Fibroblast of mammary gland (primary cell): ENCODE measurements at regions not wholly inside any gene's neighbourhood (a gene's known extent, or its start where the extent isn't known, plus 50 kb on each side); places are given as distances from the start of the nearest gene placed in this dataset.
"Not testable (repeated sequence)": the region's sequence is repeated elsewhere in the genome, so short reads cannot be mapped to it uniquely, and the experiment has no call there.

Experiments
- DNase-seq: peaks from one replicate; pipeline ENCODE4 v3.0.0-alpha.2; 2010; ENCODE audit warnings: low read depth
- H3K4me3 ChIP-seq: 2 replicates; pipeline ENCODE4 v1.5.1; 2011; ENCODE audit warnings: low read depth, mild to moderate bottlenecking, low read length, moderate library complexity; ENCODE audit not compliant: control insufficient read depth
- CTCF ChIP-seq: conservative IDR thresholded peaks from 2 replicates; pipeline ENCODE4 v1.5.1; 2011; ENCODE audit warnings: low read depth, low read length, inconsistent platforms; ENCODE audit not compliant: control insufficient read depth, insufficient read depth

DNA sequence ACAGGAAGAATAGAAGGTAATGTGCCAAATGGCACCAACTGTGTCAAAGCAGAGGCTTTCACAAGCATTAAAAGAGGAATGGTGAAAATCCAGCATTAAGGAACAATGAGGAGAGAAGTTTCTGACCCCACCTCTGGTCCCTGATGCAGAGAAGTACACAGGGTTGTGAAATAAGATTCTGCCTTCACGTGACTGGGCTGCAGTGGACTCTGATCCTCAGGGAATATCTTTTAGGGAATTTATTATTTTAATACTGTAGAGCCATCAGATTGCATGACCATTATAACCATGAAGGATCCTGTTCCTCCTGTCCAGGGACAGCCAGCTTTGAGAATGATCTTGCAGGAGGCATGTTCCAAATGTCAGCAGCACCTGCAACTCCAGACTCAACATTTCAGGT, 74.4 kb upstream of the FAR1 start:
- DNase-seq = no peak
- no peak for TF ChIP-seq CTCF
- no peak overlapping the region for H3K4me3 ChIP-seq

DNA sequence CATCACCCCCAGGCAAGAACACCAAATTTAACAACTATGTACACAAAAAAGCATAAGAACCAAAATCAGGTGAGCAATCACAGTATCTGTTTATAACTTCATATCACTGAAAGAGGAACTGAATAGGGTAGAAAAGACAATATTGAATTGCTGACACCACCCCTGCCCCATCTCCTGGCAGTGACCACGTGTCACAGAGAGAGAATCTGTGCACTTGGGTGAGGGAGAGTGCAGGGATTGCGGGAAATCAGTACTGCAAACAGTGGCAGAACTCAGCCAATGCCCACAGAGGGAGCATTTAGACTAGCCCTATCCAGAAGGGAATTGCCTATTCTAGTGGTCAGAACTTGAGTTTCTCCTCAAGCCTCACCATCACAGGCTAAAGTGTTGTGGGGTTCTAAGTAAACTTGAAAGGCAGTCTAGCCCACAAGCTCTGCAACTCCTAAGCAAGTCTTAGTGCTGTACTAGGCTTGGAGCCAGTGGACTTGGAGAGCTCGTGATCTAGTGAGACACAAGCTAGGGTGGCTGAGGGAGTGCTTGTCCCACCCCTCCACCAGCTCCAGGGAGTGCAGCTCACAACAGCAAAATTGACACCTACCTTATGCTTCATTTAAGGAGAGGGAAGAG, 82.8 kb upstream of the PTH start:
- H3K4me3 ChIP-seq = no peak overlapping the region
- no peak for TF ChIP-seq CTCF
- DNase-seq = no peak

- H3K4me3 ChIP-seq = no peak overlapping the region
- TF ChIP-seq CTCF = no peak
- DNase-seq = no peak
These were observed 82.1 kb upstream of the PTH start for GRCh38 chr11:13577881-13578280.

DNA sequence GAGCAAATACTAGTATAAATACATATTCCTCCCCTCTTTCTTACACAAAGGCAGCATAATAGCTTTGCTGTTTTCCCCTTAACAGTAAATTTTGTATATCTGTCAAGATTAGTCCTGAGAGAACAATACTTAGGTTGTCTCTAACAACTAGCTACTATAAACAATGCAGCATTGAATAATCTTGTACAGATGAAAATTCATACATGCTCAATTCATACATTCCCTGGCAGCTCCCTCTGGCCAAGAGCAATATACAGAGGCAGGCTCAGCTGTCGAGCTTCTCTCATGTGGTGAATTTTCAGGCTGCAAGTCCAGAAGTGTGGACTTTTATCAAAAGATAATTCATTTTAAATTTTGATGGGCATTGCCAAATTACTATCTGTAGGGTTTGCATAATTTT, 81.2 kb upstream of the PTH start:
- no peak for DNase-seq

GRCh38 chr11:13575385-13575784, 79.6 kb upstream of the PTH start:
- H3K4me3 ChIP-seq = not testable (repeated sequence)

More for the DNA sequence above, 81.2 kb upstream of the PTH start:
- H3K4me3 ChIP-seq = no peak overlapping the region
- TF ChIP-seq CTCF = no peak

DNA sequence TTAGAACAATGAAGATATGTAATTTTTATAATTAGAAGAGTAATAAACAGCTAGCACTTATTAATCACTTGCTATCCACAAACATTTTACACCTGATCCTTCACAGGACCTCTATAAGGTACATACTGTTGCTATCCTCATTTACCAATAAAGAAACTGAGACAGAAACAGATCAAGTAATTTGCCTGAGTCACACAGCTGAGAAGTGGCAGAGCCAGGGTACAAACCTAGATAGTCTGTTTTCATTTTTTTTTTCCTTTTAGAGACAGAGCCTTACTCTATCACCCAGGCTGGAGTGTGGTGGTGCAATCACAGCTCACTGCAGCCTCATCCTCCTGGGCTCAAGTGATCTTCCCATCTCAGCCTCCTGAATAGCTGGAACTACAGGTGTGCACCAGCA, 71.8 kb upstream of the PTH start:
- DNase-seq = no peak
- no peak for TF ChIP-seq CTCF
- no peak overlapping the region for H3K4me3 ChIP-seq

More at GRCh38 chr11:13575385-13575784, 79.6 kb upstream of the PTH start:
- DNase-seq = not testable (repeated sequence)

GRCh38 chr11:13561860-13562259, 66.1 kb upstream of the PTH start:
- H3K4me3 ChIP-seq = no peak overlapping the region
- no peak for DNase-seq
- TF ChIP-seq CTCF = no peak

GRCh38 chr11:13560341-13560740, 64.5 kb upstream of the PTH start:
- not testable (repeated sequence) for DNase-seq, H3K4me3 ChIP-seq
